Endothelial cell of umbilical vein (primary cell): ENCODE measurements at regions not wholly inside any gene's neighbourhood (a gene's known extent, or its start where the extent isn't known, plus 50 kb on each side); places are given as distances from the start of the nearest gene placed in this dataset.

Experiments used
- CTCF ChIP-seq, 2 donors: IDR thresholded peaks; 1 replicate in 1 of 2; 2 replicates in 1 of 2; pipeline ENCODE4 v1.5.1; 2011; ENCODE audit warnings: low read length in 2 of 2, mild to moderate bottlenecking in 2 of 2, moderate library complexity in 2 of 2, control low read depth in 1 of 2, inconsistent platforms in 1 of 2, low read depth in 1 of 2; ENCODE audit not compliant: insufficient read depth in 1 of 2; ENCODE audit errors: extremely low read depth in 1 of 2
- EZH2 ChIP-seq: IDR thresholded peaks from 2 replicates; pipeline ENCODE4 v1.6.1; 2012; ENCODE audit warnings: borderline replicate concordance, low read depth, mild to moderate bottlenecking, moderate library complexity, low read length, inconsistent platforms; ENCODE audit not compliant: severe bottlenecking
- MYC ChIP-seq: IDR thresholded peaks from one replicate; pipeline ENCODE4 v1.6.1; 2011; ENCODE audit warnings: mild to moderate bottlenecking, low read depth, low read length

DNA sequence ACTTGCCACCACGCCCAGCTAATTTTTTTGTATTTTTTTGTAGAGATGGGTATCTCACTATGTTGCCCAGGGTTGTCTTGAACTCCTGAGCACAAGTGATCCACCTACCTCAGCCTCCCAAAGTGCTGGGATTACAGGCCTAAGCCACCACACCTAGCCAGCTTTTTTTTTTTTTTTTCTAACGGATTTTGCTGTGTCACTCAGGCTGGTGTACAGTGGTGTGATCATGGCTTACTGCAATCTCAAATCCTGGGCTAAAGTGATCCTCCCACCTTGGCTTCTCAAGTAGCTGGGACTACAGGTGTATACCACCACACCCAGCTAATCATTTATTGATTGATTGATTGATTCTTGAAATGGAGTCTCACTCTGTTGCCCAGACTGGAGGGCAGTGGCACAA is 106.0 kb upstream of the TRIM24 start:
- no peak for TF ChIP-seq EZH2
- TF ChIP-seq CTCF (IDR thresholded peaks at IDR 0.05; ENCODE audit: extremely low read depth in 1 of 2, insufficient read depth in 1 of 2, low read depth in 1 of 2, low read length in 2 of 2): no peak
- TF ChIP-seq MYC: no peak
